ENCODE measurements at regions not wholly inside any gene's neighbourhood (a gene's known extent, or its start where the extent isn't known, plus 50 kb on each side); places are given as distances from the start of the nearest gene placed in this dataset.

- no peak for DNase-seq (ENCODE audit: low read depth in 1 of 2, low spot score in 1 of 2)
Measured at GRCh38 chr15:70257047-70257446, 159.3 kb upstream of the TLE3 start.

GRCh38 chr15:70254311-70254869, 156.7 kb upstream of the TLE3 start:
- no peak for DNase-seq (ENCODE audit: low read depth in 1 of 2, low spot score in 1 of 2)

- DNase-seq (ENCODE audit: low read depth in 1 of 2, low spot score in 1 of 2): no peak
Measured at GRCh38 chr15:70253461-70254156, 155.9 kb upstream of the TLE3 start.

GRCh38 chr15:70252951-70253320, 155.2 kb upstream of the TLE3 start:
- no peak for DNase-seq (ENCODE audit: low read depth in 1 of 2, low spot score in 1 of 2)

GRCh38 chr15:70252056-70252950, 154.6 kb upstream of the TLE3 start:
- no peak for DNase-seq (ENCODE audit: low read depth in 1 of 2, low spot score in 1 of 2)

GRCh38 chr15:70251246-70251990, 153.7 kb upstream of the TLE3 start:
- no peak for DNase-seq (ENCODE audit: low read depth in 1 of 2, low spot score in 1 of 2)

DNA sequence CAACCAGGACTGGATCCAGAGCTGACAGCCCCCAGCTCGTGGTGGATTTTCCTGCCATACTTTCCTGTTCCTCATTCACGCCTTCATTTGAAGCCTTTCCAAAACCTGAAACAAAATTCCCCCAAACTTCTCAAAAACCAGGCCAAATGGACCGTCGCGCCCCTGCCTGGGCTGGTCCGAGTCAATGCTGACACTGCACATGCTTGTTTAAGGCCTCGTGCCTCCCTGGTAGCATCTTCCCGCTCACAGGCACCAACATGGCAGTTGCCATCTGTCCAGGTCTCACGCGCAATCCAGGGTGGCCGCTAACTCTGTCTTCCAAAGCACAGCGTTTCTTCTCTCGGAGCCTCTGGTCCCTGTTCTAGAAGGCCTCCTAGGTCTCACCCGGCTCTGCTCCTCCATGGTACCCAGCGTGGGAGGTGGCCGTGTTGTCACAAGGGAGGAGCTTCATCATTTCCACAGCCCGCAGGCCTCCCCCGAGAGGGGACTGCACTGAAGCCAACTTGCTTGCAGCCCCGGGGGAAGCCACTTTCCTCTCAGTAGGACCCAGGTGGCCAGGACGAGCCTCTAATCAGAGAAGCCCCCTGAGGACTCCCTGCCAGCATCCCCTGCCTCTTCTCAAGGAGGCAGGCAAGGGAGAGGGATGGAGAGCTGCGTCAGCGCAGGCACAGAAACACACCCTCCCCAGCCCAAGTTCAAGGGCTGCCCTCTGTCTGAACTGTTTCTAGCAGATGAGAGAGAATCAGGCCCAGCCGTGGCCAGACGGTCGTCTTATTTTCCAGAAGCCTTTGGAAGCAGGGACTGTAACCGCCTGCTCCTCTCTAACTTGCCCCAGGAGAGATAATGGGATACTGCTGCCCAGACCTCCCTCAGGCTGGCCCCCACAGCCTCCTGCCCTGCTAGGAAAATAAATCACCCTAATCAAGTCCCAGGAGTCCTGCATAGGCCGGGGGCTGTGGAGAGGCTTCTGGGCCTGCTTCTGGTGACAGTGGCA, 152.8 kb upstream of the TLE3 start:
- no peak for DNase-seq (ENCODE audit: low read depth in 1 of 2, low spot score in 1 of 2)

DNA sequence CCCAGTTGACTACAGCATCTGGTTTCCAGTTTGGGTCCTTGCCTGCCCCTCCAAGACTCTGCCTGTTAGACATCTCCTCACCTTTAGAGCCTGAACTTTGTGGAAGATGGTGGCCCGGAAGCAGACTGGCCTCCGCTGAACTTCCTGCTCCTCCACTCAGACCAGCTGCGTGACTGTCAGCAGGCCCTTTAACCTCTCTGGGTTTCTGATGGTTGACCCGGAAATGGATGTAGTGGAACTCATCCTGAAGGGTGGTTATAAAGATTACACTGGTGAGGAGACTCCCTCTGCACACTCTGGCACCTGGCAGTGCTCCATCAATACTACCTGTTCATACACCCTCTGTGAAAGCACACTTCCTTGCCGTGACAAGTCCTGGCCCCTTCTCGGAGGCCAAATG, 151.9 kb upstream of the TLE3 start:
- no peak for DNase-seq (ENCODE audit: low read depth in 1 of 2, low spot score in 1 of 2)

- no peak for DNase-seq (ENCODE audit: low read depth in 1 of 2, low spot score in 1 of 2)
Measured at GRCh38 chr15:70248116-70249025, 150.7 kb upstream of the TLE3 start.

GRCh38 chr15:70247281-70247680, 149.6 kb upstream of the TLE3 start:
- no peak for DNase-seq (ENCODE audit: low read depth in 1 of 2, low spot score in 1 of 2)

- no peak for DNase-seq (ENCODE audit: low read depth in 1 of 2, low spot score in 1 of 2)
Measured at GRCh38 chr15:70246623-70247220, 149.0 kb upstream of the TLE3 start.

DNA sequence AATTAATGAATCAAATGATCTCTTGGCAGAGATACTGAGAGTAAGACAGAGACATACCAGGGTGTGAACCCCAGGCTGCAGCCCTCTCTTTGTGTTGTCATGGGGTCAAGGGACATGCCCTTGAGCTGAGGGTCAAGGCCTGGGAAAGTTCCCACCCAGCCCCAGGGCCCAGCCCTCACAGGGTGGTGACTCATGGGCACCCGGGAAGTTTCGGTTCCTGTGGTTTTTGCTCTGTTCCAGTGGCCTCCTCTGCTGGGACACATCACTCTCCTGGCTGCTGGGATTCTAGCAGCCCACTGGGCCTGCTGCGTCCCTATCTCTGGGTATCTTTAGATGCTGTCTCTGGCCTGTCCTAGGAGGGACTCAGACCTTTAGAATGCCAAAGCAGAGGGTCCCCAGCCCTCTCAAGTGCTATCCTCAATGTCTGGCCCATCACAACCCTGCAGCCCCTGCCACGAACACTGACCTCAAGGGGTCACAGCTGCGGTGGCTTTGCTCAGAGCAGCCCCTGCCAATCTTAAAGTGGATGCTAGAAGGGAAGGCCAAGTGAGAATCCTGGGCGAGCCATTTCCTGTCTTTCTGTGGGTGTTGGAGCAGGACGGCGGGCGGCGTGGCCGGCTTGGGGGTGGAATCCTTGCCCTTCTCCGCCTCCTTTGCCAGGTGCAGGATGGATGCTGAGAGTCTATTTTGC, 148.4 kb upstream of the TLE3 start:
- DNase-seq (ENCODE audit: low read depth in 1 of 2, low spot score in 1 of 2): no peak

- DNase-seq (ENCODE audit: low read depth in 1 of 2, low spot score in 1 of 2): no peak
Measured at GRCh38 chr15:70244978-70245542, 147.3 kb upstream of the TLE3 start.

- DNase-seq (ENCODE audit: low read depth in 1 of 2, low spot score in 1 of 2): no peak
Measured at GRCh38 chr15:70243686-70244540, 146.2 kb upstream of the TLE3 start.

GRCh38 chr15:70242951-70243685, 145.4 kb upstream of the TLE3 start:
- no peak for DNase-seq (ENCODE audit: low read depth in 1 of 2, low spot score in 1 of 2)

DNA sequence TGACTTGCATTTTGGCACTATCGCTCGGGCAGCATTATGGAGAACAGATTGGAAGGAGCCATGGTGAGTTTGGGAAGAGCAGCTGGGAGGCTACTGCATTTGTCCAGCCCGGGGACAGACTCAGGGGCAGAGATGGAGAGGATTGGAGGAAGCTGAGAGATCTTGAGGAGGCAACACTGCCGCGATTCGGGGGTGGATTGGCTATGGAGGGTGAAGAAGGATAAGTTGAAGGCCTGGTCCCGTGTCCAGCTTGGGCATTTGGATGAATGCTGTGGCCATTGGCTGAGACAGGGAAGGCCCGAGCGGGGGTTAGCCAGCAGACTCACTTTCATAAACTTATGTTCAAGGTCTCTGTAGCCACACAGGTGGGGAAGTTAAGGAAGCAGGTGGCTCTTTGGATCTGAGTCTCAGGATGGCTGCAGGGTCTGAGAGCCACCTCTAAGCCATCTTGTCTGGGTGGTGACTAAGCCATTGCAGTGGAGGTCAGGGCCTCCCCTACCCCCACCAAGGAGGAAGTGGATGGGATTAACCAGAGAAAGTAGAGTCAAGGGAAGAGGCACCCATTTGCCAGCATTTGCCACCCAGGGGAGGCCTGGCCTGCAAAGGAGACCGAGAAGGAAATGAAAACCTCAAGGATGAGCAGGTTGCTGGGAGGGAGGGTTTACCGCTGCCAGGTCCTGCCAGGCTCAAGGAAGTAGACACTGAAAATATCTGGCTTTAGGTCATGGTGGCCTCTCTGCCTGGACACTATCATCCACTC, 144.0 kb upstream of the TLE3 start:
- no peak for DNase-seq (ENCODE audit: low read depth in 1 of 2, low spot score in 1 of 2)
